ENCODE measurements at regions not wholly inside any gene's neighbourhood (a gene's known extent, or its start where the extent isn't known, plus 50 kb on each side); places are given as distances from the start of the nearest gene placed in this dataset.
"Not testable (repeated sequence)": the region's sequence is repeated elsewhere in the genome, so short reads cannot be mapped to it uniquely, and the experiment has no call there.

DNA sequence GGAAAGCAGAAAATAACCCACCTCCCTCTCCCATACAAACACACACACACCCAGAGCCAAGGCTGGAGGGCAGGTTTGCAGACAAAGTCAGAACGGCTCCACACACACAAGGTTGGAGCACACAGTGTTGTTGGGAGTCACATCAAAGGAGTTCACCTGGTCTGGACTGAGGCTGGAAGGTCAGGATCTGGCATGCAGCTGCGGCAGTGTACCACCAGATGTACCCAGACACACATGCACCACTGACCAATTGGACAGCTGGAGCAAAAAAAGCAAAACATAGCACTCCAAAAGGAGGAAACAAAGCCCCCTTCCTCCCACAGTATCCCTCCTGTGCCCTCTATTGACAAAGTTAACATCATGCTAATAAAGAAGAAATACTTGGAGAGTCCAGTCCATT lies 94.6 kb upstream of the KIF2A start:
- H3K9ac ChIP-seq (ENCODE audit: low read depth, low read length) = no peak overlapping the region

DNA sequence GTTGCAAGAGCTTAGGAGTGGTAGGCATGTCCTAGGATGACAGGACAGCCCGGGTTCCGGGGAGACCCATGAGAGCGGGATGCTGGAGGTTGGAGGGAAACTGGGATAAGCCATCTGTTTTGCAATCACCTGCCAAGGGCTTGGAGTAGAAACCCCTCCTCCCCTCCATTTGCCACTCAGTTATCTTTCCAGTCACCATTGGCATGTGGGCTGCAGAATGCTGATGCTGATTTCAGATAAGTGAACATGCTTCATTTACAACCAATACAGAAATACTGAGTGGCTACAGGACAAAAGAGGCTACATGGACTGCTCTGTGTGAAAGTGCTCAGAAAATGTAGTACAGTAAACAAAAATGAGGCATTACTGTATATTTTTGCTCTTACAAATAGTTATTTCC lies 93.4 kb upstream of the KIF2A start:
- Histone ChIP-seq H3K36me3 (ENCODE audit: insufficient read depth, low read length) (no peaks in the 10 kb centered on the region), H3K9me3 (ENCODE audit: control insufficient read depth, insufficient read depth, low read length) (no peaks in the 10 kb centered on the region), H3K9ac (ENCODE audit: low read depth, low read length) (no peak overlapping the region), H3K4me1 (ENCODE audit: insufficient read depth, low read length) (no peaks in the 10 kb centered on the region)

More for the DNA sequence above, 94.6 kb upstream of the KIF2A start:
- no peaks in the 10 kb centered on the region for H3K9me3 ChIP-seq (ENCODE audit: control insufficient read depth, insufficient read depth, low read length)
- H3K36me3 ChIP-seq (ENCODE audit: insufficient read depth, low read length) = no peaks in the 10 kb centered on the region
- H3K4me1 ChIP-seq (ENCODE audit: insufficient read depth, low read length) = no peaks in the 10 kb centered on the region

DNA sequence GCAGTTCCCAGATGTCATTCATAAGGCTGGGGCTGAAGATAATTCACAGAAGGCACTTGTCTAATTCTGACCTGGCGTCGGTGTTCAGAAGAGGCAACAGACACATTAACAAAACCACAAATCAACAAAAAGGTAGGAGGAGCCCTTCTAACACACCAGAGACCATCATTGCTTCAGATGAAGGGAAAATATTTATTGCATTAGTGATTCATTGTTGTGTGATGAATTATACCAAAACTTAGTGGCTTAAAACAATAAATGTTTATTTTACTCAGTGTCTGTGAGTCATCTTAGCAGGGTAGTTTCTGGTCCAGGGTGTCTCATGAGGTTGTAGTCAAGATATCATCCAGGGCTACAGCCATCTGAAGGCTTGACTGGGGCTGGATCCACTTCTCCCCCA lies 91.3 kb upstream of the KIF2A start:
- Histone ChIP-seq H3K9me3 (ENCODE audit: control insufficient read depth, insufficient read depth, low read length) (no peaks in the 10 kb centered on the region), H3K9ac (ENCODE audit: low read depth, low read length) (no peak overlapping the region), H3K4me1 (ENCODE audit: insufficient read depth, low read length) (no peaks in the 10 kb centered on the region), H3K36me3 (ENCODE audit: insufficient read depth, low read length) (no peaks in the 10 kb centered on the region)

DNA sequence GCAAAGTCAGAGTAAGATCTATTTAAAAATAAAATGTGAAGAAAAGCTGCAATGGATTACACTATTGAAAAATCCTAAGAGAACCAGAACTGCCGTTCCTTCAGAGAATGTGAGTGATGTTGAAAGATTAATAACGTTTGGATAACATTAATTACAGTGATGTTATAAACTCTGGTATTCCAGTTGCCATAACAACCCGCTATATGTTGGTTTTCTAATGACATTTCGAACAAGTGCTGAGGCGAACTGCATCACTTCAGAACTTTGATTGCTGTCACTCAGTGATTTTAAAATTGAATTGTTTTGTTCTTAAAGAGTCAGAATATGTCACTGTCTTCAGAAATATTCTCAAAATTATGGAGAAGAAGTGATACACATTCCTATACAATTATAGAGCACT lies 89.4 kb upstream of the KIF2A start:
- not testable (repeated sequence) for H3K9me3 ChIP-seq (ENCODE audit: control insufficient read depth, insufficient read depth, low read length); H3K9ac ChIP-seq (ENCODE audit: low read depth, low read length); H3K36me3 ChIP-seq (ENCODE audit: insufficient read depth, low read length); H3K4me1 ChIP-seq (ENCODE audit: insufficient read depth, low read length)

DNA sequence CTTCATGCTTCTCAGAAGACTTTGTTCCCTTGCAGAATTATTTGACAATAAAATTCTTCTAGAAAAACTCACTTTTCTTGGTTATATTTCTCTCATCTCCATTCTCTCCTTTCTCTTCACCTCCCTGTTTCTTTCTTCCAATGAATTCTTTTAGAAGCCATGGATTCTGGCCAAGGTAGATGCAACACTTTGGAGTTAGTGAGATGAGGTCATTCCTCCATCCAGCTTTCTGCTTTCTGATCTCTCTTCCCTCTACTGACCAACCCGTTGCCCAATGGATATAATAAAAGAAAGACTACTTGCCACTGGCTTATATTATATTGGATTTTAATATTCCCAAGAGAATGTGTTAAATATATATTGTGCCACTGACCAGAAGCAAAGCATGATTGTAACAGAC lies 88.9 kb upstream of the KIF2A start:
- H3K9me3 ChIP-seq (ENCODE audit: control insufficient read depth, insufficient read depth, low read length); H3K9ac ChIP-seq (ENCODE audit: low read depth, low read length); H3K36me3 ChIP-seq (ENCODE audit: insufficient read depth, low read length); H3K4me1 ChIP-seq (ENCODE audit: insufficient read depth, low read length): not testable (repeated sequence)

DNA sequence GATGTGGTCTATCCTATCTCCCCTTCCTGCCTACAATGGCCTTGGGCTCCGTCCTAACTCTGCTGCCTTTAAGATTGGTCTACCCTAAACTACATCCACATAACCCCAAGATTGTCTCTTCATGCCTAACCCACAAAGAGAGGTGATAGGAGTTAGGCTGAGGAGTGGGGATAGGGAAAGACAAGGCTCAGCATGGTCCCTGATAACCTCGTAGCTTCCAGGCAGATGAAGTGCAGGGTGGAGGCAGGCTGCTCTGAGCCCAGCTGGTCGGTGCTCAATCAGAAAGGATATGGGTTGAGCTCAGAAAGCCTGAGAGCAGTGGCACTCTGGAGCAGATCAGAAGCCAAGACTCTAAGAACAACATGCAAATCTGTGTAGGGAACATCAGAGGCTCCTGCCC lies 87.1 kb upstream of the KIF2A start:
- not testable (repeated sequence) for H3K9ac ChIP-seq (ENCODE audit: low read depth, low read length); H3K36me3 ChIP-seq (ENCODE audit: insufficient read depth, low read length); H3K4me1 ChIP-seq (ENCODE audit: insufficient read depth, low read length); H3K9me3 ChIP-seq (ENCODE audit: control insufficient read depth, insufficient read depth, low read length)

DNA sequence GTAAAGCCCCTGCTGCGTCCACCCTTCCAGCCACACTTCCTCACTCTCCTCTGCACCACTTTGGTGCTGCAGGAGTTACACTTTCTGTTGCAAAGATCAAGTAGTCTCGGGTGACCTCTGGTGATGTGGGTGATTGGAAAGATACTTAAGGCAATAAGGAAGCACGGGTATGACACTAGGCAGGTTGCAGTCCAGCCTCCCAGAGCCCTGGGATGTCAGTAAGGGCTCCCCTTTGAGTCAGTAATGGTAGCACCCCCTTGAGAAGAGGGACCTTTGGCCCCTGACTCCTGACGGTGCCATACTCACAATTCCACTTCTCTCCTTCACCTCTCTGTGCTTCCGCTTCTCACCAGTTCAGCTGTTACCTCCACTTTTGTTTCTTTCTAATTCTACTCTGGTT lies 84.1 kb upstream of the KIF2A start:
- H3K9me3 ChIP-seq (ENCODE audit: control insufficient read depth, insufficient read depth, low read length); H3K4me1 ChIP-seq (ENCODE audit: insufficient read depth, low read length); H3K9ac ChIP-seq (ENCODE audit: low read depth, low read length); H3K36me3 ChIP-seq (ENCODE audit: insufficient read depth, low read length): not testable (repeated sequence)

DNA sequence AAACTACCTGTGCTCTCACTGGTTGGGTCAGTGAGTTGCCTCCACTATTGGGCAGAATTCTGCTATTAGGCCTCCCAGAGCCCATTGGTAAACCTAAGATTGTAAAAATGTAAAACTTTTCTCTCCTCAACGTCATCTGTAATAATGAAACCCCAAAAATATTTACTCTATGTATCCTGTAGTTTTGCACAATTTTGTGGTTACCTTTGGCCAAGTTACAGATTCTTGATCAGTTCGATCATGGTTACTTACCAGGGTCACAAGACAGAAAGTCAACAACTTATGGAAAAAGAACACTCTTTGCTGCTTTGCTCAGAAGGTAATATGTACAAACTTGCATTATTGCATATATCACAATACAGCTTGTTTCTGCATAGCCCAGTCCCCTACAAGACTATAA lies 83.7 kb upstream of the KIF2A start:
- not testable (repeated sequence) for H3K9ac ChIP-seq (ENCODE audit: low read depth, low read length); H3K9me3 ChIP-seq (ENCODE audit: control insufficient read depth, insufficient read depth, low read length); H3K4me1 ChIP-seq (ENCODE audit: insufficient read depth, low read length); H3K36me3 ChIP-seq (ENCODE audit: insufficient read depth, low read length)

DNA sequence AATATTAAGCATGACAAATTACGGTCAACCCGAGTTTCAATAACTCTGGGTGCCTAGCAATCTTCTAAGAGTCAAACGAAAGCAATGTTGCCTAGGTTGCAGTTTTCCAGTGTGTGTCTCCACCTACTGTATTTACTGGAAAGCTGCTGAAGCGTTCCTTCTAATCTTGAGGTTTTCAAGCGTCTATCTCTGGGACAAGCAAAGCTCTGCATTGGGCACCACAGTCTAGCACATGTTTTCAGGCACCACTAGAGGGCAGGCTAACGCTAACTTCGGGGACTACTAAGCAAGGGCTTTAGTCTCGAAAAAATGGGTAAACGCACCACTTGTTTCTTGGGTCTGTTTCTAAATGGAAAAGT lies 82.7 kb upstream of the KIF2A start:
- not testable (repeated sequence) for H3K4me1 ChIP-seq (ENCODE audit: insufficient read depth, low read length); H3K36me3 ChIP-seq (ENCODE audit: insufficient read depth, low read length); H3K9ac ChIP-seq (ENCODE audit: low read depth, low read length); H3K9me3 ChIP-seq (ENCODE audit: control insufficient read depth, insufficient read depth, low read length)

DNA sequence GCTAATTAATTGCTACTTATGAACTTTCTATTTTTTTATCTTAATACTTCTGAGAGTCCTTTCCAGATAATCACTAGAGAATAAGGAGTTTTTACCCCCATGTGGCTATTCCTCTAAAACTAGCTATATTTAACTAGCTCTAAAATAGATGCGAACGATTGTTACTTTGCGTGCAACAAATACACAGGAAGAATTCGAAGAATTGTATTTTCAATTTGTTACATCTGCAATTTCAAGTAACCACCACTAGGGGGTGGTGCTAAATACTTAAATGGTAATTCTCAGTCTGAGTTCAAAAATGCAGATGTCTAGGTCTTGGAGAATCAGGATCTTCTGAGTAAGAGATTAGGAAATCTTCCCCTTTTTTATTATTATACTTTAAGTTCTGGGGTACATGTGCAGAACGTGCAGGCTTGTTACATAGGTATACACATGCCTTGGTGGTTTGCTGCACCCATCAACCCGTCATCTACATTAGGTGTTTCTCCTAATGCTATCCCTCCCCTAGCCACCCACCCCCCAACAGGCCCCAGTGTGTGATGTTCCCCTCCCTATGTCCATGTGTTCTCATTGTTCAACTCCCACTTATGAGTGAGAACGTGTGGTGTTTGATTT lies 80.9 kb upstream of the KIF2A start:
- not testable (repeated sequence) for H3K9ac ChIP-seq (ENCODE audit: low read depth, low read length); H3K36me3 ChIP-seq (ENCODE audit: insufficient read depth, low read length); H3K9me3 ChIP-seq (ENCODE audit: control insufficient read depth, insufficient read depth, low read length); H3K4me1 ChIP-seq (ENCODE audit: insufficient read depth, low read length)

DNA sequence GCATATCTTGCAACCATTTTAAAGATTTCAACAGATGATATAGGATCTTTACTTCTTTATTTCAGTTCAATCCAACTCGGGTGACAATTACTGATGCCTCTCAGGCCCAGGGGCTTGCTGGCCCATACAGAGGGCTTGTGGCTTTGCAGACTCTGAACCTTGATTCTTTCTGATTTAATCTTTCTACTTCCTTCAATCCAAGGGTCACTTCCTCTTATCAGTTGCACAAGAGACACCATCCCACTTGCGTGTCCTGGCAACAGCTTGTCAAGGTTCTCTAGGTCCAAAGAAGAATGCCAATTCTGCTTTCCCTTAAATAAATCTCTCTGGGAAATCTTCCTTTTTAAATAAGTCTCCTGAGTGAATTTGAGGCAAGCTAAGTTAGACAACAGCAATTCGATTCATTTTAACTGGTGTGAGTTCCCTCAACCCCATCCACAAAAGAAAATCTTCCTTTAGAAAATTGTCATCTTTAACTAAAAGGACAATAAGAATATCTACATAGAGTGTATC lies 75.1 kb upstream of the KIF2A start:
- not testable (repeated sequence) for H3K36me3 ChIP-seq (ENCODE audit: insufficient read depth, low read length); H3K9me3 ChIP-seq (ENCODE audit: control insufficient read depth, insufficient read depth, low read length)

DNA sequence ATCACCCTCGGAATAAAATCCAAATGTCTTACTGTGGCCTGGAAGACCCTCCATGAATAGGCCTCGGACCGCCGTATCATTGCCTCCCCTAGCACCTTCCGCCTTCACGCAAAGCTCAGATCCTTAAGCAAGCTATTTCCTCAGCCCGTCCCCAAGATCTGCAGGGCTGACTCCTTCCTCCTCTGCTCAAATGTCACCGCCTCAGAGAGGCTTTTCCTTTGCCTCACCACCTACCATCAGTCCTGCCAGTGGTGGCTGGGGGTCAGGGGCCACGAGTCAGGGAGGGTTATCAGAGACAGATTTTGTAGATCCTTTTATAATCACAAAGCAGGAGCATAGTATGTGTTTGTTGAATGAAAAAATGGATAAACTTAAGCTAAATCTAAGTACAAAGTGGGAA lies 74.4 kb upstream of the KIF2A start:
- no peaks in the 10 kb centered on the region for H3K9me3 ChIP-seq (ENCODE audit: control insufficient read depth, insufficient read depth, low read length)
- no peaks in the 10 kb centered on the region for H3K36me3 ChIP-seq (ENCODE audit: insufficient read depth, low read length)
- no peak overlapping the region for H3K9ac ChIP-seq (ENCODE audit: low read depth, low read length)
- no peaks in the 10 kb centered on the region for H3K4me1 ChIP-seq (ENCODE audit: insufficient read depth, low read length)

More for the DNA sequence above, 75.1 kb upstream of the KIF2A start:
- H3K9ac ChIP-seq (ENCODE audit: low read depth, low read length); H3K4me1 ChIP-seq (ENCODE audit: insufficient read depth, low read length): not testable (repeated sequence)

DNA sequence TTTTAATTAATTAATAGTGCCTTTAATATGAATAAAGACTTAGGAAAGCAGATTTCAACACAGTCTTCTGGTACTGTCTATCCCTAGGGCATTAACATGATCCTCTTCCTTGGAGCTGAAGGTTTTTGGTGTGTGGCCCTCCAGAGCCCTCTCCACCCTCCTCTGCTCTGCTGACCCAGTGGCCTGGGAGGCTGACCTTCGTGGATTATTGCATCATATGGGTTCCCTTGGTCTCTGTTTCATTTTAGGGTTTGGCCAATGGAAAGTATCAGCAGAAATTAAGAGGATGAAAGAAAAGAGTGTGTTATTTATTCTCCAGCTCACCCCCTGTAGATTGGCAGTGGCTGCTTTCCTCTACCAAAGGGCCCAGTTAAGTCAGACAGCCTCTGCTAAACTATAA lies 73.8 kb upstream of the KIF2A start:
- not testable (repeated sequence) for H3K9ac ChIP-seq (ENCODE audit: low read depth, low read length); H3K36me3 ChIP-seq (ENCODE audit: insufficient read depth, low read length); H3K9me3 ChIP-seq (ENCODE audit: control insufficient read depth, insufficient read depth, low read length); H3K4me1 ChIP-seq (ENCODE audit: insufficient read depth, low read length)

DNA sequence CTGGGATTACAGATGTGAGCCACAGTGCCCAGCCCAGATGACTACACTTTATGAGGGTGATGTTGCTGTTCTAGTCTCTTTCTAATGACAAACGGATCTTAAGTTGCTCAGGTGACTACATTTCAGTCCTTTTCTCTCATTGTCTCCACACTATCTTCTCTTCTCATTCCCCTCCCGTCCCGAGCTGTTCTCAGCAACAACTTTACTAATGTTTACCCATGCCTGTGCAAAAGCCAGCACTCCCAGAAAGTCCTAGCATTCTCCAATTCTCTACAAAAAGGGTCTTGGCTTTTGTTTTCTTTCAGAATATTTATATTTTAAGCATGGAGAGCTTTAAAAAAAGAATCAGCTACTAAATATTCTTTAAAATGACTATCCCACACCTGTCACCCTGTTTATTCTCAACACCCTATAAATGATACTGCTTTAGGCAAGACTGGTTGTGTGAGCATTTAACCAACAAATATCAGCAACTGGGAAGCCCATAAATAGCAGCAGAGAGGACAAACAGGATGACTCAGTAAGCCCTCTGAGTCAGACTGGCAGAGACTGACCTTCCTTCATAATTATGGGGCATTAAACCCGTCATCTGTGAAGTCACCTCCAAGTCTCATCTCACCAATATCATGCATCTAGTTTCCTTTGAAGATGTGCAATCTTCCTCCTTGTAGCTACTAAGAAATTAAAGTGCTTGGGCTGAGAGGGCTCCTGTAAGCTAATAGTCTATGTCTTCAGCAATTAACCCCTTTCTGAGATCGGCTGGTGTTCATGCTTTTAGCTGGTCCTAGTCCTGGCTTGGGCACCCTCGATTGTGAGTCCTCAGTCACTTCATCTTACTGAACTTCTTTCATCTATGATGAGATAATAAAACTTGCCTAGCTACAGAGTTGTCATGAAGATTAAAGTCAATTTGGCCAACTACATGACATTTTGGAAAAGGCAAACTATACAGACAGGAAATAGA lies 72.6 kb upstream of the KIF2A start:
- not testable (repeated sequence) for H3K4me1 ChIP-seq (ENCODE audit: insufficient read depth, low read length); H3K9me3 ChIP-seq (ENCODE audit: control insufficient read depth, insufficient read depth, low read length); H3K9ac ChIP-seq (ENCODE audit: low read depth, low read length); H3K36me3 ChIP-seq (ENCODE audit: insufficient read depth, low read length)

DNA sequence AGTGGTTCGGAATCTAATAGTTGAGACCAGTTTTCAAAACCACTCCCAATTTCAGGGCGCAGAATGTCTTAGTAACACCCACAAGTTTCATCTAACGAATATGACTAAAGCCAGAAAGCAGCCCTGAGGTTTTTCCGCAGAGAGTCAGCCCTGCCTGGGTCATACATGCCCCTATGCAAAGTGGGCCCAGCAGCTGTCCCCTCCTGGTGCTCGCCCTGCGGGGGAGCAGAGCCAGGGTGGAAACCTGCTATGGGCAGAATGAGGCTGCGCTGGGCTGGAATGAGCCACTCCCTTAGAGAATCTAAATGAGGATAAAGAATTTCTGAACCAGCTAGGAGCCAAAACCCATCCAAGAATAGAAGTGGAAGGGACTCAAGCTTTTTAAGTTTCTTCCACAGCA lies 69.4 kb upstream of the KIF2A start:
- not testable (repeated sequence) for H3K9ac ChIP-seq (ENCODE audit: low read depth, low read length); H3K9me3 ChIP-seq (ENCODE audit: control insufficient read depth, insufficient read depth, low read length); H3K4me1 ChIP-seq (ENCODE audit: insufficient read depth, low read length); H3K36me3 ChIP-seq (ENCODE audit: insufficient read depth, low read length)
